ENCODE measurements at regions not wholly inside any gene's neighbourhood (a gene's known extent, or its start where the extent isn't known, plus 50 kb on each side); places are given as distances from the start of the nearest gene placed in this dataset.

GRCh38 chr10:55786461-55787050 lies 574.5 kb downstream of the ZWINT start:
- TF ChIP-seq CTCF (IDR thresholded peaks at IDR 0.05; ENCODE audit: low read depth, low read length): no peak
- no peaks in the 10 kb centered on the region for H3K36me3 ChIP-seq
- H3K4me3 ChIP-seq (ENCODE audit: low read depth, low read length): no peak overlapping the region
- no peak overlapping the region for H3K27ac ChIP-seq
- no peaks in the 10 kb centered on the region for H3K27me3 ChIP-seq (ENCODE audit: insufficient read depth, low read depth, severe bottlenecking)
- peaks cover 4% of the 10 kb centered on the region for H3K9me3 ChIP-seq (ENCODE audit: severe bottlenecking)
- no peak for DNase-seq

GRCh38 chr10:55782181-55782580 lies 578.9 kb downstream of the ZWINT start:
- no peak overlapping the region for H3K27ac ChIP-seq
- no peaks in the 10 kb centered on the region for H3K36me3 ChIP-seq
- no peaks in the 10 kb centered on the region for H3K9me3 ChIP-seq (ENCODE audit: severe bottlenecking)
- TF ChIP-seq CTCF (IDR thresholded peaks at IDR 0.05; ENCODE audit: low read depth, low read length): no peak
- no peak overlapping the region for H3K4me3 ChIP-seq (ENCODE audit: low read depth, low read length)
- no peaks in the 10 kb centered on the region for H3K27me3 ChIP-seq (ENCODE audit: insufficient read depth, low read depth, severe bottlenecking)
- no peak for DNase-seq

- Histone ChIP-seq H3K9me3 (ENCODE audit: severe bottlenecking) (no peaks in the 10 kb centered on the region), H3K27me3 (ENCODE audit: insufficient read depth, low read depth, severe bottlenecking) (no peaks in the 10 kb centered on the region), H3K27ac (no peak overlapping the region), H3K4me3 (ENCODE audit: low read depth, low read length) (no peak overlapping the region), H3K36me3 (no peaks in the 10 kb centered on the region)
- no peak for DNase-seq
- TF ChIP-seq CTCF (IDR thresholded peaks at IDR 0.05; ENCODE audit: low read depth, low read length): no peak
Measured at GRCh38 chr10:55766212-55766611, 594.8 kb downstream of the ZWINT start.

GRCh38 chr10:55750458-55750857 lies 610.6 kb downstream of the ZWINT start:
- Histone ChIP-seq H3K4me3 (ENCODE audit: low read depth, low read length) (no peak overlapping the region), H3K27ac (no peak overlapping the region), H3K9me3 (ENCODE audit: severe bottlenecking) (no peaks in the 10 kb centered on the region), H3K36me3 (no peaks in the 10 kb centered on the region), H3K27me3 (ENCODE audit: insufficient read depth, low read depth, severe bottlenecking) (no peaks in the 10 kb centered on the region)
- no peak for TF ChIP-seq CTCF (IDR thresholded peaks at IDR 0.05; ENCODE audit: low read depth, low read length)
- no peak for DNase-seq

- Histone ChIP-seq H3K27ac (no peak overlapping the region), H3K27me3 (ENCODE audit: insufficient read depth, low read depth, severe bottlenecking) (no peaks in the 10 kb centered on the region), H3K36me3 (no peaks in the 10 kb centered on the region), H3K9me3 (ENCODE audit: severe bottlenecking) (no peaks in the 10 kb centered on the region), H3K4me3 (ENCODE audit: low read depth, low read length) (no peak overlapping the region)
- no peak for TF ChIP-seq CTCF (IDR thresholded peaks at IDR 0.05; ENCODE audit: low read depth, low read length)
- DNase-seq: no peak
Measured at GRCh38 chr10:55747244-55747643, 613.8 kb downstream of the ZWINT start.

GRCh38 chr10:55746002-55746401 lies 615.1 kb downstream of the ZWINT start:
- no peak for TF ChIP-seq CTCF (IDR thresholded peaks at IDR 0.05; ENCODE audit: low read depth, low read length)
- no peak overlapping the region for H3K4me3 ChIP-seq (ENCODE audit: low read depth, low read length)
- no peaks in the 10 kb centered on the region for H3K36me3 ChIP-seq
- H3K9me3 ChIP-seq (ENCODE audit: severe bottlenecking): no peaks in the 10 kb centered on the region
- H3K27me3 ChIP-seq (ENCODE audit: insufficient read depth, low read depth, severe bottlenecking): no peaks in the 10 kb centered on the region
- H3K27ac ChIP-seq: no peak overlapping the region
- DNase-seq: no peak
